GM12878 (cell line): ENCODE measurements at regions not wholly inside any gene's neighbourhood (a gene's known extent, or its start where the extent isn't known, plus 50 kb on each side); places are given as distances from the start of the nearest gene placed in this dataset.

Experiments used
- ATAC-seq: fragments of 200-7000 bp; cut with Tn5 transposase; 3 replicates; pipeline ENCODE4 v1.9.1; 2020; ENCODE audit warnings: mild to moderate bottlenecking, moderate library complexity
- BruUV-seq: library from RNA; stranded (reverse); fragments of 400-500 nt; replicated peaks from 2 replicates; lab custom pipeline; 2021; lab: Mats Ljungman, UMichigan
- CTCF ChIA-PET: fragments of 300-600 bp; sonication (Branson Sonifier 250); formaldehyde crosslinking; extraction: SDS; loops from one replicate; lab custom pipeline; 2021; ENCODE audit warnings: inconsistent platforms; lab: Yijun Ruan, JAX
- POLR2A ChIA-PET: fragments of 350-600 bp; formaldehyde crosslinking; extraction: SDS; loops from one replicate; lab custom pipeline; 2021; ENCODE audit warnings: inconsistent platforms; lab: Charles Lee
- RAD21 ChIA-PET: fragments of 300-600 bp; sonication (Branson Sonifier 250); formaldehyde crosslinking; loops from one replicate; lab custom pipeline; 2023; ENCODE audit warnings: antibody characterized with exemption; ENCODE audit not compliant: unreplicated experiment; lab: Charles Lee
- SMC1A ChIA-PET: fragments of 300-600 bp; sonication (Branson Sonifier 250); formaldehyde crosslinking; loops from one replicate; lab custom pipeline; 2023; ENCODE audit not compliant: unreplicated experiment, uncharacterized antibody; lab: Charles Lee
- DNase-seq: peaks from one replicate; pipeline ENCODE4 v3.0.0-alpha.2; 2011; ENCODE audit warnings: low read depth, low spot score
- FAIRE-seq: peaks from 3 replicates; lab custom pipeline; 2011; peaks lifted over from hg19 to GRCh38; lab: Jason Lieb, UNC
- H2AFZ ChIP-seq: 2 replicates; pipeline ENCODE4 v1.6.0; 2011; ENCODE audit warnings: low read depth, low read length, control low read depth; ENCODE audit not compliant: control insufficient read depth
- H3K27ac ChIP-seq: 2 replicates; pipeline ENCODE4 v1.5.1; 2011; ENCODE audit warnings: control low read depth; ENCODE audit not compliant: control insufficient read depth, insufficient read depth
- H3K27me3 ChIP-seq, 2 experiments: replicated peaks in 1 of 2; 2 replicates each; pipeline versions ENCODE4 v1.6.0 to v1.6.1; 2011; ENCODE audit warnings: low read length in 1 of 2; ENCODE audit not compliant: control insufficient read depth in 2 of 2, insufficient read depth in 2 of 2
- H3K36me3 ChIP-seq, 2 experiments: 2 replicates each; pipeline ENCODE4 v1.5.1; 2011; ENCODE audit warnings: low read length in 1 of 2; ENCODE audit not compliant: control insufficient read depth in 2 of 2, insufficient read depth in 2 of 2
- H3K4me1 ChIP-seq: 2 replicates; pipeline ENCODE4 v1.6.1; 2011; ENCODE audit warnings: mild to moderate bottlenecking, low read length, moderate library complexity, mixed read lengths; ENCODE audit not compliant: control insufficient read depth, insufficient read depth
- H3K4me2 ChIP-seq: 2 replicates; pipeline ENCODE4 v1.6.0; 2011; ENCODE audit warnings: control low read depth; ENCODE audit not compliant: control insufficient read depth, insufficient read depth
- H3K4me3 ChIP-seq: fragments of 200-600 bp; sonication (generic); 2 replicates; pipeline ENCODE4 v1.5.1; 2016
- H3K79me2 ChIP-seq: 2 replicates; pipeline ENCODE4 v1.6.0; 2011; ENCODE audit warnings: low read length; ENCODE audit not compliant: control insufficient read depth, insufficient read depth
- H3K9ac ChIP-seq: 2 replicates; pipeline ENCODE4 v1.8.0; 2011; ENCODE audit warnings: low read length, control low read depth, mixed read lengths; ENCODE audit not compliant: control insufficient read depth, insufficient read depth
- H3K9me3 ChIP-seq: replicated peaks from 3 replicates; pipeline ENCODE4 v1.5.1; 2011; ENCODE audit warnings: mild to moderate bottlenecking, low read length; ENCODE audit not compliant: control insufficient read depth, insufficient read depth
- H4K20me1 ChIP-seq: 2 replicates; pipeline ENCODE4 v1.6.0; 2011; ENCODE audit not compliant: control insufficient read depth, insufficient read depth
- CHD4 ChIP-seq: fragments of 200-600 bp; sonication (generic); IDR thresholded peaks from 2 replicates; pipeline ENCODE4 v1.6.1; 2016; ENCODE audit warnings: mild to moderate bottlenecking
- EED ChIP-seq: sonication (generic); IDR thresholded peaks from 2 replicates; pipeline ENCODE4 v1.6.1; 2016; ENCODE audit warnings: antibody characterized with exemption, low read depth
- ZBED1 ChIP-seq: IDR thresholded peaks from 2 replicates; pipeline ENCODE4 v1.6.1; 2016; ENCODE audit warnings: borderline replicate concordance
- WGBS: methylation state at CpG from one replicate; pipeline ENCODE4 v1.1.6; 2016; ENCODE audit warnings: low lambda C conversion rate; ENCODE audit not compliant: insufficient replicate concordance, insufficient coverage; ENCODE audit errors: missing lambda C conversion rate; 5-methylcytosine and 5-hydroxymethylcytosine counted together
- in situ Hi-C: fragments of 300-500 bp; cut with MboI; formaldehyde crosslinking; loops from 9 replicates; pipeline ENCODE4 v1.14.3; 2018; ENCODE audit warnings: mixed read lengths
- intact Hi-C: fragments of 100-400 bp; cut with micrococcal nuclease; formaldehyde crosslinking; loops from one replicate; pipeline ENCODE4 v1.14.2; 2022; ENCODE audit not compliant: unreplicated experiment
- TF ChIP-seq, protein P1 (sequence below): IDR thresholded peaks from 2 replicates; pipeline ENCODE4 v1.6.1; 2012; ENCODE audit warnings: improper control_type of control experiment, low read depth, low read length; ENCODE audit not compliant: insufficient replicate concordance

DNA sequence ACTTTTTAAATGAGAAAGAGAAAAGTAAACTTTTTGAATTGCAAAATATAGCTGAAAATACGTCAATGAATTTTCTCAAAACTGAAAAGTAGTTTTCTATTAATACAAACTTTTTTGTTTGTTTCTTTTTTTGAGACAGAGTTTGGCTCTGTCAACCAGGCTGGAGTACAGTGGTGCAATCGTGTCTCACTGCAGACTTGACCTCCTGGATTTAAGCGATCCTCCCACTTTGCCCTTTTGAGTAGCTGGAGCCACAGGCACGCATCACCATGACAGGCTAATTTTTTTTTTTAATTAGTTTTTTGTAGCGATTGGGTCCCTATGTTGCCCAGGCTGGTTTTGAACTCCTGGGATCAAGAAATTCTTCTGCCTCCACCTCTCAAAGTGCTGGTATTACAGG, 610.4 kb downstream of the ELAVL2 start (continued):
- TF ChIP-seq, protein P1, sequence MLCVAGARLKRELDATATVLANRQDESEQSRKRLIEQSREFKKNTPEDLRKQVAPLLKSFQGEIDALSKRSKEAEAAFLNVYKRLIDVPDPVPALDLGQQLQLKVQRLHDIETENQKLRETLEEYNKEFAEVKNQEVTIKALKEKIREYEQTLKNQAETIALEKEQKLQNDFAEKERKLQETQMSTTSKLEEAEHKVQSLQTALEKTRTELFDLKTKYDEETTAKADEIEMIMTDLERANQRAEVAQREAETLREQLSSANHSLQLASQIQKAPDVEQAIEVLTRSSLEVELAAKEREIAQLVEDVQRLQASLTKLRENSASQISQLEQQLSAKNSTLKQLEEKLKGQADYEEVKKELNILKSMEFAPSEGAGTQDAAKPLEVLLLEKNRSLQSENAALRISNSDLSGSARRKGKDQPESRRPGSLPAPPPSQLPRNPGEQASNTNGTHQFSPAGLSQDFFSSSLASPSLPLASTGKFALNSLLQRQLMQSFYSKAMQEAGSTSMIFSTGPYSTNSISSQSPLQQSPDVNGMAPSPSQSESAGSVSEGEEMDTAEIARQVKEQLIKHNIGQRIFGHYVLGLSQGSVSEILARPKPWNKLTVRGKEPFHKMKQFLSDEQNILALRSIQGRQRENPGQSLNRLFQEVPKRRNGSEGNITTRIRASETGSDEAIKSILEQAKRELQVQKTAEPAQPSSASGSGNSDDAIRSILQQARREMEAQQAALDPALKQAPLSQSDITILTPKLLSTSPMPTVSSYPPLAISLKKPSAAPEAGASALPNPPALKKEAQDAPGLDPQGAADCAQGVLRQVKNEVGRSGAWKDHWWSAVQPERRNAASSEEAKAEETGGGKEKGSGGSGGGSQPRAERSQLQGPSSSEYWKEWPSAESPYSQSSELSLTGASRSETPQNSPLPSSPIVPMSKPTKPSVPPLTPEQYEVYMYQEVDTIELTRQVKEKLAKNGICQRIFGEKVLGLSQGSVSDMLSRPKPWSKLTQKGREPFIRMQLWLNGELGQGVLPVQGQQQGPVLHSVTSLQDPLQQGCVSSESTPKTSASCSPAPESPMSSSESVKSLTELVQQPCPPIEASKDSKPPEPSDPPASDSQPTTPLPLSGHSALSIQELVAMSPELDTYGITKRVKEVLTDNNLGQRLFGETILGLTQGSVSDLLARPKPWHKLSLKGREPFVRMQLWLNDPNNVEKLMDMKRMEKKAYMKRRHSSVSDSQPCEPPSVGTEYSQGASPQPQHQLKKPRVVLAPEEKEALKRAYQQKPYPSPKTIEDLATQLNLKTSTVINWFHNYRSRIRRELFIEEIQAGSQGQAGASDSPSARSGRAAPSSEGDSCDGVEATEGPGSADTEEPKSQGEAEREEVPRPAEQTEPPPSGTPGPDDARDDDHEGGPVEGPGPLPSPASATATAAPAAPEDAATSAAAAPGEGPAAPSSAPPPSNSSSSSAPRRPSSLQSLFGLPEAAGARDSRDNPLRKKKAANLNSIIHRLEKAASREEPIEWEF, result no peak
- TF ChIP-seq EED, result no peak

DNA sequence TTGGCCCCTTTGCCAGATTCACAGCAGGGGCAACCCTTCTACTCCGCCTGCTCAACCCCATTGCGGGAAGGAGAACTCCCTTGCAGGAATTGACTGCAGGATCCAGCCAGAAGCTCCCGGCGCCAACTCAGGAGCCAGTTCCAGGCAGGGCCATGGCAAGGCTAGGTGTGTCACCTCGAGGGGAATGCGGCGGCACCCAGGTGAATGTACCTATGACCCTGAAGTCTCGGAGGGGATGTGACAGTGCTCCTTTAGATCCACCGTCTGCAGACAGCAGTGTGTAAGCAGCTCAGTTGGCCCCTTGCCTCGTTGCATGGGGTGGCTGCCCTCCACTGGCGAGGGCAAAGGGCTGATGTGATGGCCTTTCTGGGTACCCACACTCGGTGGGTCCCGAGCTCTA, 606.6 kb downstream of the ELAVL2 start:
- WGBS, result 27% methylated on average over 13 of the region's 13 CpGs
- RAD21 ChIA-PET, result interaction anchor here (0.6 kb wide), 2 partner anchors 22 to 445 kb away, joined by 3 read pairs; no protein-coding TSS in a partner anchor
- intact Hi-C loops, result no loop called here

More for the DNA sequence above, 606.6 kb downstream of the ELAVL2 start:
- DNase-seq (no peak), ATAC-seq (no peak), FAIRE-seq (no peak)
- H3K27ac ChIP-seq, result no peak overlapping the region
- POLR2A ChIA-PET, result no interaction called here
- no peak overlapping the region for H3K4me3 ChIP-seq
- SMC1A ChIA-PET, result no interaction called here
- no TSS peak for BruUV-seq
- no peaks in the 10 kb centered on the region for H3K9me3 ChIP-seq
- no peaks in the 10 kb centered on the region for H3K4me1 ChIP-seq
- CTCF ChIA-PET, result no interaction called here
- H4K20me1 ChIP-seq, result no peaks in the 10 kb centered on the region
- no peak overlapping the region for H3K9ac ChIP-seq
- no peaks in the 10 kb centered on the region for H3K27me3 ChIP-seq
- H3K4me2 ChIP-seq, result no peak overlapping the region
- H3K79me2 ChIP-seq, result no peaks in the 10 kb centered on the region
- no peaks in the 10 kb centered on the region for H3K36me3 ChIP-seq
- H2AFZ ChIP-seq, result no peak overlapping the region
- in situ Hi-C loops, result no loop called here
- no peak for TF ChIP-seq ZBED1
- TF ChIP-seq CHD4, result no peak
